Fibroblast of the aortic adventitia (primary cell): ENCODE measurements at regions not wholly inside any gene's neighbourhood (a gene's known extent, or its start where the extent isn't known, plus 50 kb on each side); places are given as distances from the start of the nearest gene placed in this dataset.

Experiments
- DNase-seq: peaks from one replicate; pipeline ENCODE4 v3.0.0-alpha.2; 2010; ENCODE audit warnings: low read depth
- H3K4me3 ChIP-seq: 2 replicates; pipeline ENCODE4 v1.5.1; 2011; ENCODE audit warnings: low read depth, mild to moderate bottlenecking, control low read depth, low read length, moderate library complexity
- TF ChIP-seq, protein P1 (sequence below): IDR thresholded peaks from 2 replicates; pipeline ENCODE4 v1.5.1; 2011; ENCODE audit warnings: mild to moderate bottlenecking, low read length, control low read depth, inconsistent platforms; ENCODE audit not compliant: insufficient read depth

DNA sequence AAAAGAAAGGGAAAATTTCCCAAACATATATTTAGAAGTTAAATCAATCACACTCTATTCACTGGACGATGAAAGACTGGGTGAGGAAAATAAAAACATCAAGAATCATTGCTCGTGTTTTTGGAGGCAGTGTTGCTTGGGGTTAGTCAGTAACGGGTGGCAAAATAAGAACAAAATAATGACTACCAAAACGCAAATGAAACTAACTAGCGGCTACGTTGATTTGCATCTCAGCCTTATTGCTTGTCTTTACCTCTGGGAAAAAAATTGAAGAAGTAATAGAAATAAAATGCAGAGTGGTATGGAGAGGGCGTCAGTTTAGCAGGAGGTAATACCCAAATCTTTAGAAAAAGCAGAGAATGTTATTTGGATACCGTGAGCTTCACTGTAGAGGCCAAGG, 86.4 kb upstream of the SORBS2 start:
- no peak overlapping the region for H3K4me3 ChIP-seq
- no peak for DNase-seq
- TF ChIP-seq, protein P1, sequence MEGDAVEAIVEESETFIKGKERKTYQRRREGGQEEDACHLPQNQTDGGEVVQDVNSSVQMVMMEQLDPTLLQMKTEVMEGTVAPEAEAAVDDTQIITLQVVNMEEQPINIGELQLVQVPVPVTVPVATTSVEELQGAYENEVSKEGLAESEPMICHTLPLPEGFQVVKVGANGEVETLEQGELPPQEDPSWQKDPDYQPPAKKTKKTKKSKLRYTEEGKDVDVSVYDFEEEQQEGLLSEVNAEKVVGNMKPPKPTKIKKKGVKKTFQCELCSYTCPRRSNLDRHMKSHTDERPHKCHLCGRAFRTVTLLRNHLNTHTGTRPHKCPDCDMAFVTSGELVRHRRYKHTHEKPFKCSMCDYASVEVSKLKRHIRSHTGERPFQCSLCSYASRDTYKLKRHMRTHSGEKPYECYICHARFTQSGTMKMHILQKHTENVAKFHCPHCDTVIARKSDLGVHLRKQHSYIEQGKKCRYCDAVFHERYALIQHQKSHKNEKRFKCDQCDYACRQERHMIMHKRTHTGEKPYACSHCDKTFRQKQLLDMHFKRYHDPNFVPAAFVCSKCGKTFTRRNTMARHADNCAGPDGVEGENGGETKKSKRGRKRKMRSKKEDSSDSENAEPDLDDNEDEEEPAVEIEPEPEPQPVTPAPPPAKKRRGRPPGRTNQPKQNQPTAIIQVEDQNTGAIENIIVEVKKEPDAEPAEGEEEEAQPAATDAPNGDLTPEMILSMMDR: no peak

GRCh38 chr4:185899833-185900232, 87.8 kb upstream of the SORBS2 start:
- DNase-seq: no peak
- H3K4me3 ChIP-seq: no peak overlapping the region

DNA sequence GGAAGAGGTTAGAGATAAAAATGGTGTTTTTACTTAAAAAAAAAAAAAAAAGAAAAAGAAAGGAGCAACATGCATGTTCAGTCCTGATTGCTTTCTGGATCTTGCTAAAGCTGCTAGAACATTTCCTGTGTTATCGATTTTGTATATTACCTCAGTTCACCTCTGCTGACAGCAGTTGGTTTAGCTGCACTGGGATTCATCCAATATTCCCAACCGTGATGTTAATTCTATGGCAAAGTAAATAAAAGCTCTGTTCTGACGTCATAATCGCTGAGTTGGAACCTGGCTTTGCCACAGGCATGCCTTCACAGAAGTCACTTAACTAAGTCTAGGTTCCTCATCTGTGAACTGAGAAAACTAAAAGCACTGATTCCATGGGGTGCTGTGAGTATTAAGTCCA, 90.7 kb upstream of the SORBS2 start:
- TF ChIP-seq, protein P1: no peak
- no peak overlapping the region for H3K4me3 ChIP-seq
- DNase-seq: peak; percentile 18

More at GRCh38 chr4:185899833-185900232, 87.8 kb upstream of the SORBS2 start:
- TF ChIP-seq, protein P1: no peak

DNA sequence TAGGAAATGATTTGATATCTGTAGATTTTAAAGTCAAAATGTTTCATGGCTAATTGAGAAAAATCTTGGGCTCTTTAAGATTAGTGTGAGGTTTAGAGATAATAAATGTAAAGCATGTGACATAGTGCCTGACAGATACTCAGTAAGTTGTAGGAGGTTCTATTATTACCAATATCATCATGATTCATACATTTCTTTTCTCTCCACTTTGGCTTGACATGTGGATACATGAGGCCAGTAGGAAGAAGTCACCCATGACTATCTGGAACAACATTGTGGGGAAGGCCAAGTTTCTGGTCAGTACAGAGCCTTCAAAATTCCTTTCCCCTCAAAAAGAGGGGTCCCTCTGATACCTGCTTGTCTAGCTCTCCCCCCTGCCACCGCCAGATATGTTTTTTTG, 91.2 kb upstream of the SORBS2 start:
- H3K4me3 ChIP-seq: no peak overlapping the region
- TF ChIP-seq, protein P1: no peak
- no peak for DNase-seq

- DNase-seq: no peak
- TF ChIP-seq, protein P1: no peak
Measured at GRCh38 chr4:185904381-185904780, 92.4 kb upstream of the SORBS2 start.

DNA sequence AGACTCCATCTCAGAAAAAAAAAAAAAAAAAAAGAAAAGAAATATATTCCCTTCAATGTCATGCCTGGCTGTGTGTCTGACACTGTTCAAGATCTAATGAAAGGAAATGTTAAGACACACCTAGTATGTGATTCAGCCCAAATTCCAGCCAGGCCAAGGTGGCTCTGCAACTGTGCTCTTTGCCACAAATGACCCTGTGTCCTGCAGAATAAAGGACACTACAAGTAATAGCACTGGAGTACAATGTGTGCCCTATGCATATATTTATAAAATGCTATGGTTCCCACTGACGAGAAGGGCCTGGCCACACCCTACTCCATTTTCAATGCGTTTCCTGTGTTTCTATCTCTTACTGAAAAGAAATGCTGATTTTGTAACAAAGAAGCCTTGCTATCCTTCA, 98.0 kb upstream of the SORBS2 start:
- no peak for DNase-seq
- H3K4me3 ChIP-seq: no peak overlapping the region
- TF ChIP-seq, protein P1: no peak

More at GRCh38 chr4:185904381-185904780, 92.4 kb upstream of the SORBS2 start:
- no peak overlapping the region for H3K4me3 ChIP-seq

GRCh38 chr4:185911556-185912064, 99.6 kb upstream of the SORBS2 start:
- peak; percentile 15 for DNase-seq
- no peak overlapping the region for H3K4me3 ChIP-seq
- TF ChIP-seq, protein P1: no peak
